Prostate gland (tissue), 2 donors: ENCODE measurements at regions not wholly inside any gene's neighbourhood (a gene's known extent, or its start where the extent isn't known, plus 50 kb on each side); places are given as distances from the start of the nearest gene placed in this dataset.

Experiments
- DNase-seq: peaks from one replicate; pipeline ENCODE4 v3.0.0-alpha.2; 2019; ENCODE audit warnings: low spot score
- H3K27ac ChIP-seq, 2 donors: fragments of 200-600 bp; sonication (generic); 2 replicates each; pipeline ENCODE4 v1.5.1; 2017 to 2019
- H3K27me3 ChIP-seq: fragments of 200-600 bp; sonication (generic); replicated peaks from 2 replicates; pipeline ENCODE4 v1.5.1; 2019; ENCODE audit not compliant: insufficient read depth
- H3K36me3 ChIP-seq, 2 donors: fragments of 200-600 bp; sonication (generic); 1 replicate in 1 of 2; 2 replicates in 1 of 2; pipeline versions ENCODE4 v1.5.1 to v1.8.1; 2017 to 2019
- H3K4me1 ChIP-seq: fragments of 200-600 bp; sonication (generic); replicated peaks from 2 replicates; pipeline ENCODE4 v1.5.1; 2019
- H3K4me3 ChIP-seq, 2 donors: fragments of 200-600 bp; sonication (generic); 2 replicates each; pipeline ENCODE4 v1.5.1; 2017 to 2019
- H3K9me3 ChIP-seq: fragments of 200-600 bp; sonication (generic); 2 replicates; pipeline ENCODE4 v1.5.1; 2017
- CTCF ChIP-seq, 4 experiments: fragments of 200-600 bp in 2 of 4; fragments of 450-650 bp in 2 of 4; sonication (generic) in 2 of 4; IDR thresholded peaks; 1 replicate in 3 of 4; 2 replicates in 1 of 4; pipeline ENCODE4 v1.5.1; 2016 to 2019; ENCODE audit warnings: antibody characterized with exemption in 4 of 4, mild to moderate bottlenecking in 2 of 4, moderate library complexity in 2 of 4
- POLR2A ChIP-seq: fragments of 450-650 bp; IDR thresholded peaks from one replicate; pipeline ENCODE4 v1.6.1; 2016; ENCODE audit warnings: antibody characterized with exemption, mild to moderate bottlenecking
- POLR2AphosphoS5 ChIP-seq: sonication (generic); formaldehyde crosslinking; IDR thresholded peaks from one replicate; pipeline ENCODE4 v1.6.1; 2017; ENCODE audit warnings: antibody characterized with exemption
- WGBS: methylation state at CpG from one replicate; pipeline ENCODE4 v1.1.5; 2018; 5-methylcytosine and 5-hydroxymethylcytosine counted together
- intact Hi-C: fragments of 100-400 bp; cut with DNase I; formaldehyde crosslinking; loops from one replicate; pipeline ENCODE4 v1.14.2; 2022

- Histone ChIP-seq H3K27me3 (no peaks in the 10 kb centered on the region), H3K27ac (no peak overlapping the region), H3K9me3 (no peaks in the 10 kb centered on the region), H3K4me1 (no peaks in the 10 kb centered on the region), H3K4me3 (no peak overlapping the region), H3K36me3 (no peaks in the 10 kb centered on the region)
- 69% methylated on average over 3 of the region's 3 CpGs for WGBS
- DNase-seq: no peak
- intact Hi-C loops: no loop called here
- TF ChIP-seq CTCF (IDR thresholded peaks at IDR 0.05) (no peak), POLR2AphosphoS5 (no peak), POLR2A (no peak)
Measured at GRCh38 chr5:54676481-54677340, 159.2 kb downstream of the SNX18 start.

GRCh38 chr5:54673523-54674225, 156.1 kb downstream of the SNX18 start:
- H3K4me3 ChIP-seq: no peak overlapping the region
- no peaks in the 10 kb centered on the region for H3K27me3 ChIP-seq
- no peaks in the 10 kb centered on the region for H3K9me3 ChIP-seq
- no peaks in the 10 kb centered on the region for H3K4me1 ChIP-seq
- WGBS: 82% methylated on average over 4 of the region's 4 CpGs
- no peak overlapping the region for H3K27ac ChIP-seq
- no peak for DNase-seq
- H3K36me3 ChIP-seq: no peaks in the 10 kb centered on the region
- intact Hi-C loops: no loop called here
- TF ChIP-seq POLR2AphosphoS5 (no peak), CTCF (IDR thresholded peaks at IDR 0.05) (no peak), POLR2A (no peak)

GRCh38 chr5:54672871-54673270, 155.3 kb downstream of the SNX18 start:
- no peaks in the 10 kb centered on the region for H3K9me3 ChIP-seq
- no peak for DNase-seq
- H3K27me3 ChIP-seq: no peaks in the 10 kb centered on the region
- H3K36me3 ChIP-seq: no peaks in the 10 kb centered on the region
- H3K4me3 ChIP-seq: no peak overlapping the region
- H3K4me1 ChIP-seq: no peaks in the 10 kb centered on the region
- H3K27ac ChIP-seq: no peak overlapping the region
- no peak for TF ChIP-seq CTCF (IDR thresholded peaks at IDR 0.05)
- TF ChIP-seq POLR2AphosphoS5: no peak
- TF ChIP-seq POLR2A: no peak
- intact Hi-C loops: no loop called here

GRCh38 chr5:54671681-54672080, 154.1 kb downstream of the SNX18 start:
- H3K27me3 ChIP-seq: no peaks in the 10 kb centered on the region
- 65% methylated on average over 2 of the region's 2 CpGs for WGBS
- TF ChIP-seq CTCF (IDR thresholded peaks at IDR 0.05) (no peak), POLR2AphosphoS5 (no peak)
- H3K27ac ChIP-seq: no peak overlapping the region
- intact Hi-C loops: no loop called here
- no peak overlapping the region for H3K4me3 ChIP-seq
- no peaks in the 10 kb centered on the region for H3K36me3 ChIP-seq
- DNase-seq: no peak
- H3K9me3 ChIP-seq: no peaks in the 10 kb centered on the region
- H3K4me1 ChIP-seq: no peaks in the 10 kb centered on the region
